ENCODE measurements at regions not wholly inside any gene's neighbourhood (a gene's known extent, or its start where the extent isn't known, plus 50 kb on each side); places are given as distances from the start of the nearest gene placed in this dataset.

- no peak overlapping the region for H3K27ac ChIP-seq (ENCODE audit: insufficient read depth, low read depth, low read length)
- H2AFZ ChIP-seq (ENCODE audit: low read depth, low read length) = no peak overlapping the region
- H4K20me1 ChIP-seq (replicated peaks; ENCODE audit: control insufficient read depth, extremely low read depth, insufficient read depth, low read length) = no peaks in the 10 kb centered on the region
- H3K9me3 ChIP-seq (replicated peaks; ENCODE audit: control insufficient read depth, insufficient read depth, low read length) = no peaks in the 10 kb centered on the region
- no peak overlapping the region for H3K9ac ChIP-seq (replicated peaks; ENCODE audit: extremely low read depth, insufficient read depth, low read length)
- no peaks in the 10 kb centered on the region for H3K79me2 ChIP-seq (ENCODE audit: control insufficient read depth, insufficient read depth, low read length)
- H3K9me1 ChIP-seq (replicated peaks; ENCODE audit: control insufficient read depth, extremely low read depth, insufficient read depth, low read length) = no peaks in the 10 kb centered on the region
- no peaks in the 10 kb centered on the region for H3K4me1 ChIP-seq (ENCODE audit: control insufficient read depth, extremely low read depth, insufficient read depth, low read length)
- CTCF ChIA-PET = interaction anchor here (0.9 kb wide), 1 partner anchor 13 kb away, joined by 3 read pairs; no protein-coding TSS in a partner anchor
- no peak for TF ChIP-seq CTCF (IDR thresholded peaks at IDR 0.05; ENCODE audit: extremely low read depth in 1 of 2, insufficient read depth in 1 of 2, low read depth in 1 of 2, low read length in 2 of 2)
- no peak for TF ChIP-seq POLR2AphosphoS5 (IDR thresholded peaks at IDR 0.05; ENCODE audit: insufficient read depth, low read depth, low read length)
- no peak for TF ChIP-seq MAX (IDR thresholded peaks at IDR 0.05; ENCODE audit: insufficient read depth, insufficient read length)
- no peak for TF ChIP-seq JUN (IDR thresholded peaks at IDR 0.05; ENCODE audit: borderline replicate concordance, insufficient read depth, insufficient read length, low read depth)
- TF ChIP-seq EZH2 (IDR thresholded peaks at IDR 0.05; ENCODE audit: borderline replicate concordance, low read depth, low read length, severe bottlenecking) = no peak
- TF ChIP-seq MYC (IDR thresholded peaks at IDR 0.05; ENCODE audit: low read depth, low read length) = no peak
- TF ChIP-seq FOS (IDR thresholded peaks at IDR 0.05; ENCODE audit: borderline replicate concordance, insufficient read depth, low read length) = no peak
- no peak for TF ChIP-seq GATA2 (IDR thresholded peaks at IDR 0.05; ENCODE audit: insufficient read depth, insufficient read length, low read depth, low read length)
- no peak for TF ChIP-seq POLR2A (IDR thresholded peaks at IDR 0.05; ENCODE audit: low read depth, low read length)
- dilution Hi-C loops (cut with MboI; ENCODE audit: extremely low pct_ligation_motif_present, low sequenced_read_pairs) = no loop called here
- FAIRE-seq (no peak), DNase-seq (ENCODE audit: low read depth, low spot score) (no peak)
- POLR2A ChIA-PET = no interaction called here
- H3K4me2 ChIP-seq (ENCODE audit: insufficient read depth, low read length) = no peak overlapping the region
- BruUV-seq (replicated peaks) = no TSS peak
- no peaks in the 10 kb centered on the region for H3K36me3 ChIP-seq (ENCODE audit: control insufficient read depth in 2 of 2, extremely low read depth in 1 of 2, insufficient read depth in 2 of 2, low read length in 2 of 2)
- H3K27me3 ChIP-seq (ENCODE audit: control insufficient read depth in 2 of 2, insufficient read depth in 2 of 2, low read length in 2 of 2) = peaks cover 5 to 7% of the 10 kb centered on the region in 2 experiments
- intact Hi-C loops (cut with micrococcal nuclease) = no loop called here
- no peak overlapping the region for H3K4me3 ChIP-seq (replicated peaks in 1 of 3; ENCODE audit: insufficient read depth in 1 of 3, low read depth in 1 of 3, low read length in 3 of 3)
Measured at GRCh38 chr9:91113016-91113415, 248.7 kb downstream of the AUH start.
